ENCODE measurements at regions not wholly inside any gene's neighbourhood (a gene's known extent, or its start where the extent isn't known, plus 50 kb on each side); places are given as distances from the start of the nearest gene placed in this dataset.

DNA sequence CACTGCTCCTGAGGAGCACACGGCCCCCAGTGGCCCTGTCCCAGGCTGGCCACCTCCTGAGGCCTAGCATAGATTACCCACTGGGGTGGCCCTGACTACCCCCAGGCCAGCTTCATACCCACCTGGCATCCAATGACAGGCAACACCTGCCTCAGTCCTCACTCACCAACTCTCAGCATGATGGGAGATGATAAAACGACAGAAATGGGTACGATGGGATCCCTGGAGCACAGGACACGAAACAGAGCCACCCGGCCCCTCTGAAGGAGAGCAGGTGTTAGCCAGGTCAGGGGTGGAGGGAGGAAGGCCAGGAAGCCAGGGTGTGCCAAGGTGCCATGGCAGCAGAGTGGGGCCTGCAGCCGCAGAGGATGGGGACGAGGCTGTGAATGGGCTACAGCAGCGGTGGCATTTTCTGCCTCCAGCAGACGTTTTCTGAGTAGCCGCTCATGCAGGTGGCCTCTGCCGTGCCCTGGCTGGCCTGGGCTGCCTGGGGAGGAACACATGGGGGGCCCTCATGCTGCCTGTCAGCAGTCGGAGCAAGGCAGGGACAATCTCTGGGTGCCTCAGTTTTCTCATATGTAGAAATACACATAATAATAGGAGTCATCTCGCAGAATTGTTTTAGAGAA lies 50.2 kb upstream of the FGF3 start:
- H4K8ac ChIP-seq (ENCODE audit: low read length), result no peak overlapping the region
- H3K4me3 ChIP-seq (ENCODE audit: insufficient read depth in 1 of 2, low read depth in 1 of 2, low read length in 2 of 2), result no peak overlapping the region
- peaks cover 5% of the 10 kb centered on the region for H3K4me1 ChIP-seq (ENCODE audit: control insufficient read depth, insufficient read depth, low read depth, low read length)
- no peak overlapping the region for H2AK5ac ChIP-seq (ENCODE audit: low read length, severe bottlenecking)
- H2BK12ac ChIP-seq (ENCODE audit: low read length in 2 of 2), result no peak overlapping the region
- H3K14ac ChIP-seq (ENCODE audit: low read length in 2 of 2), result no peak overlapping the region
- H2AFZ ChIP-seq (ENCODE audit: low read depth, low read length), result no peak overlapping the region
- H3K23ac ChIP-seq (ENCODE audit: low read length in 2 of 2), result no peak overlapping the region
- H3K9me3 ChIP-seq (ENCODE audit: control insufficient read depth, low read length), result no peaks in the 10 kb centered on the region
- H3K9ac ChIP-seq (ENCODE audit: low read length), result no peak overlapping the region
- H3K79me1 ChIP-seq (replicated peaks; ENCODE audit: low read length, poor library complexity, severe bottlenecking), result no peaks in the 10 kb centered on the region
- no peak overlapping the region for H2BK120ac ChIP-seq (ENCODE audit: low read depth, low read length)
- no peak overlapping the region for H3K18ac ChIP-seq (ENCODE audit: low read depth in 1 of 2, low read length in 2 of 2)
- no peaks in the 10 kb centered on the region for H3K36me3 ChIP-seq (ENCODE audit: control insufficient read depth in 1 of 2, insufficient read depth in 2 of 2, low read depth in 1 of 2, low read length in 2 of 2)
- H3K27ac ChIP-seq (ENCODE audit: low read length, poor library complexity, severe bottlenecking), result no peak overlapping the region
- DNase-seq, result no peak
- no peak overlapping the region for H2BK15ac ChIP-seq (ENCODE audit: low read depth, poor library complexity, severe bottlenecking)
- H3K4me2 ChIP-seq (ENCODE audit: low read length, poor library complexity, severe bottlenecking), result no peak overlapping the region
- H3K4ac ChIP-seq (ENCODE audit: low read depth in 1 of 2, low read length in 2 of 2), result no peak overlapping the region
- 88% methylated on average over 13 of the region's 13 CpGs for WGBS
- H2BK5ac ChIP-seq (ENCODE audit: low read depth, low read length, poor library complexity, severe bottlenecking), result no peak overlapping the region
- H4K91ac ChIP-seq (ENCODE audit: low read length), result no peak overlapping the region
- H3K27me3 ChIP-seq (ENCODE audit: control insufficient read depth in 1 of 2, insufficient read depth in 1 of 2, low read length in 2 of 2), result peaks cover 56 to 63% of the 10 kb centered on the region in 2 experiments

- Histone ChIP-seq H3K23ac (ENCODE audit: low read length in 2 of 2) (no peak overlapping the region), H3K4ac (ENCODE audit: low read depth in 1 of 2, low read length in 2 of 2) (no peak overlapping the region), H3K36me3 (ENCODE audit: control insufficient read depth in 1 of 2, insufficient read depth in 2 of 2, low read depth in 1 of 2, low read length in 2 of 2) (no peaks in the 10 kb centered on the region), H2BK5ac (ENCODE audit: low read depth, low read length, poor library complexity, severe bottlenecking) (no peak overlapping the region), H3K4me1 (ENCODE audit: control insufficient read depth, insufficient read depth, low read depth, low read length) (peaks cover 5% of the 10 kb centered on the region), H3K27ac (ENCODE audit: low read length, poor library complexity, severe bottlenecking) (no peak overlapping the region), H3K14ac (ENCODE audit: low read length in 2 of 2) (no peak overlapping the region), H3K27me3 (ENCODE audit: control insufficient read depth in 1 of 2, insufficient read depth in 1 of 2, low read length in 2 of 2) (peaks cover 52 to 65% of the 10 kb centered on the region in 2 experiments), H3K79me1 (replicated peaks; ENCODE audit: low read length, poor library complexity, severe bottlenecking) (no peaks in the 10 kb centered on the region), H4K91ac (ENCODE audit: low read length) (no peak overlapping the region), H3K18ac (ENCODE audit: low read depth in 1 of 2, low read length in 2 of 2) (no peak overlapping the region), H3K9me3 (ENCODE audit: control insufficient read depth, low read length) (no peaks in the 10 kb centered on the region), H3K4me2 (ENCODE audit: low read length, poor library complexity, severe bottlenecking) (no peak overlapping the region), H3K9ac (ENCODE audit: low read length) (no peak overlapping the region), H4K8ac (ENCODE audit: low read length) (no peak overlapping the region), H2BK15ac (ENCODE audit: low read depth, poor library complexity, severe bottlenecking) (no peak overlapping the region), H3K4me3 (ENCODE audit: insufficient read depth in 1 of 2, low read depth in 1 of 2, low read length in 2 of 2) (no peak overlapping the region), H2BK12ac (ENCODE audit: low read length in 2 of 2) (no peak overlapping the region), H2AK5ac (ENCODE audit: low read length, severe bottlenecking) (no peak overlapping the region), H2BK120ac (ENCODE audit: low read depth, low read length) (no peak overlapping the region), H2AFZ (ENCODE audit: low read depth, low read length) (no peak overlapping the region)
- peak; percentile 70 for DNase-seq
- 90% methylated on average over 2 of the region's 3 CpGs for WGBS
Observed at GRCh38 chr11:69870766-69871165, 51.5 kb upstream of the FGF3 start.

DNA sequence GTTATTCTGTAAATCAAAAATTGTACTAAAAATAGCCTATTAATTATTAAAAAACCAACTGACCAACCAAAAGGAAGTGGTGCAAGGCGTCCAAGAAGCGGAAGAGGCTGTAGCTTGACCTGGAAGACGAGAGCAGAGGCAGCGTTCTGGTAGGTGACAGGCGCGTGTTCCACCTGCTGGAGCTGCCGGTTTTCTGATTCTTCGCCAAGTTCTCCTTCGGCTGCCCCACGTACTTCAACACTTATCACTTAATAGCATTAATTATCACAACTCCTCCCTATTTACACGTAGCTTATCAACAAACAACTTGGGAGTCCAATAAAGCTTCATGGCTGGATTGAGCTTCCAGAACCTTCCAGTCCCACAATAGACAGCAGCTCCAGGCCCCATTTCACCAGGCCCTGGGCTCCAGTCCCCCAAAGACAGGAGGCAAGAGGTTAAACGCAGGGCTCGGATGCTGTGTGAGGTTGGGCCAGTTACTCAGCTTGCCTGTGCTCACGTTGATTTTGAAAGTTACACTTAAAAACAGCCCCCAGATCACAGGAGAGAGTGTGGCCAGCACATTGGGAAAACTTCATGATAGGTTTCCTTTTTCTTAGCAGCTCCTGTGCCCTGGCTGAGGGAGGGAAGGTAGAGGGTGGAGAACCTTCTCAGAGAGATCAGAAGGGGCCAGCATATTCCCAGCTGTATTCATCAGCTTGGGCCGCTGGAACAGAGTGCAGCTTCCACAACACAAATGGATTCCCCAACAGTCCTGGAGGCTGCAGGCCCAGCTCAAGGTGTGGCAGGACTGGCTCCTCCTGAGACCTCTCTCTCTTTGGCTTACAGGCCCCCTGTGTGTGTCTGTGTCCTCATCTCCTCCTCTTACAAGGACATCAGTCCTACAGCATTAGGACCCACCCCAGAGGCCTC lies 54.2 kb upstream of the FGF3 start:
- no peak overlapping the region for H3K18ac ChIP-seq (ENCODE audit: low read depth in 1 of 2, low read length in 2 of 2)
- H2BK15ac ChIP-seq (ENCODE audit: low read depth, poor library complexity, severe bottlenecking), result no peak overlapping the region
- H4K8ac ChIP-seq (ENCODE audit: low read length), result no peak overlapping the region
- 81% methylated on average over 14 of the region's 15 CpGs for WGBS
- H3K9ac ChIP-seq (ENCODE audit: low read length), result no peak overlapping the region
- H3K4me2 ChIP-seq (ENCODE audit: low read length, poor library complexity, severe bottlenecking), result no peak overlapping the region
- H3K4ac ChIP-seq (ENCODE audit: low read depth in 1 of 2, low read length in 2 of 2), result no peak overlapping the region
- DNase-seq, result no peak
- H2BK5ac ChIP-seq (ENCODE audit: low read depth, low read length, poor library complexity, severe bottlenecking), result no peak overlapping the region
- no peak overlapping the region for H4K91ac ChIP-seq (ENCODE audit: low read length)
- peaks cover 40 to 61% of the 10 kb centered on the region in 2 experiments for H3K27me3 ChIP-seq (ENCODE audit: control insufficient read depth in 1 of 2, insufficient read depth in 1 of 2, low read length in 2 of 2)
- no peak overlapping the region for H2AFZ ChIP-seq (ENCODE audit: low read depth, low read length)
- H3K9me3 ChIP-seq (ENCODE audit: control insufficient read depth, low read length), result peaks cover 3% of the 10 kb centered on the region
- peaks cover 4% of the 10 kb centered on the region for H3K4me1 ChIP-seq (ENCODE audit: control insufficient read depth, insufficient read depth, low read depth, low read length)
- no peak overlapping the region for H3K23ac ChIP-seq (ENCODE audit: low read length in 2 of 2)
- H2AK5ac ChIP-seq (ENCODE audit: low read length, severe bottlenecking), result no peak overlapping the region
- no peaks in the 10 kb centered on the region for H3K36me3 ChIP-seq (ENCODE audit: control insufficient read depth in 1 of 2, insufficient read depth in 2 of 2, low read depth in 1 of 2, low read length in 2 of 2)
- no peak overlapping the region for H3K14ac ChIP-seq (ENCODE audit: low read length in 2 of 2)
- H3K4me3 ChIP-seq (ENCODE audit: insufficient read depth in 1 of 2, low read depth in 1 of 2, low read length in 2 of 2), result no peak overlapping the region
- H3K79me1 ChIP-seq (replicated peaks; ENCODE audit: low read length, poor library complexity, severe bottlenecking), result no peaks in the 10 kb centered on the region
- H3K27ac ChIP-seq (ENCODE audit: low read length, poor library complexity, severe bottlenecking), result no peak overlapping the region
- H2BK12ac ChIP-seq (ENCODE audit: low read length in 2 of 2), result no peak overlapping the region
- H2BK120ac ChIP-seq (ENCODE audit: low read depth, low read length), result no peak overlapping the region

DNA sequence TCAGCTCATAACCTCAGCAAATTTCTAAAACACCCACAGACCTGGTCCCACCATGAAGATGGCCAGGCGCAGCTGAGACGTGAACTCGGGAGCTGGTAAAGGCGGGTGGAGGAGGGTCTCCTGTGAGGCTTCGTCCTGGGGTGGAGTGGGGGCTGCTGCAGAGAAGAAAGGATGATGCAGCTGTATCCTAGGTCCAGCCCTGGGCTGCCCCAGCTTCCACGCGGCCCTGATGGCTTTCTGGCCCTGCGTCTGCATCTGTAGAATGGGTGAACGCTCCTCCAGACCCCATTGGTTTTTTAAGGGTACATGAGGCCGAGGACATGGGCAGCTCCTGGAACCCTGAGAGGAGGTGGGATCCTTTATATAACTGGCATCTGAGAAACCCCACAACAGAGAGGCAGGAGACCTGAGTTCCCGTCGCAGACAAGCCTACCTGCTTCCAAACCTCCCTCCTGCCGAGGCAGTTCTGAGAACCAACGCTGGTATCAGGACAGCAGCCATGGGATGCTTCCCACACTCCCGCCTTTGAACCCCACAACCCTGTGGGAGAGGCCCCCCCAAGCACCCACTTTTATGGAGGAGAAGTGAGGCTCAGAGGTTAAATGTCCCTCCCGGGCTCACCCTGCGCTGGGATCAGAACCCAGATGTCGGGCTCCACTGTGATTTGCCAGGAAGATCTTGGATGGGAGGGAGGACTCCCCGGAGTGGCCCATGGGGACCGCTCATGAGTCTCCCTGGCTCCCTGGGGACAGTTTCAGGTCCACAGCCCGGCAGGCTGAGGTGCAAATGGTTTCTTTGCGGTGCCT lies 55.2 kb upstream of the FGF3 start:
- Histone ChIP-seq H3K9me3 (ENCODE audit: control insufficient read depth, low read length) (peaks cover 3% of the 10 kb centered on the region), H3K27me3 (ENCODE audit: control insufficient read depth in 1 of 2, insufficient read depth in 1 of 2, low read length in 2 of 2) (peaks cover 32 to 58% of the 10 kb centered on the region in 2 experiments), H3K9ac (ENCODE audit: low read length) (no peak overlapping the region), H2BK120ac (ENCODE audit: low read depth, low read length) (no peak overlapping the region), H2BK5ac (ENCODE audit: low read depth, low read length, poor library complexity, severe bottlenecking) (no peak overlapping the region), H3K23ac (ENCODE audit: low read length in 2 of 2) (no peak overlapping the region), H2BK12ac (ENCODE audit: low read length in 2 of 2) (no peak overlapping the region), H3K36me3 (ENCODE audit: control insufficient read depth in 1 of 2, insufficient read depth in 2 of 2, low read depth in 1 of 2, low read length in 2 of 2) (no peaks in the 10 kb centered on the region), H3K4ac (ENCODE audit: low read depth in 1 of 2, low read length in 2 of 2) (no peak overlapping the region), H3K4me2 (ENCODE audit: low read length, poor library complexity, severe bottlenecking) (no peak overlapping the region), H3K18ac (ENCODE audit: low read depth in 1 of 2, low read length in 2 of 2) (no peak overlapping the region), H2AK5ac (ENCODE audit: low read length, severe bottlenecking) (no peak overlapping the region), H3K4me1 (ENCODE audit: control insufficient read depth, insufficient read depth, low read depth, low read length) (no peaks in the 10 kb centered on the region), H3K27ac (ENCODE audit: low read length, poor library complexity, severe bottlenecking) (no peak overlapping the region), H4K8ac (ENCODE audit: low read length) (no peak overlapping the region), H3K4me3 (ENCODE audit: insufficient read depth in 1 of 2, low read depth in 1 of 2, low read length in 2 of 2) (no peak overlapping the region), H2BK15ac (ENCODE audit: low read depth, poor library complexity, severe bottlenecking) (no peak overlapping the region), H3K14ac (ENCODE audit: low read length in 2 of 2) (no peak overlapping the region), H4K91ac (ENCODE audit: low read length) (no peak overlapping the region), H2AFZ (ENCODE audit: low read depth, low read length) (no peak overlapping the region), H3K79me1 (replicated peaks; ENCODE audit: low read length, poor library complexity, severe bottlenecking) (no peaks in the 10 kb centered on the region)
- DNase-seq, result no peak
- WGBS, result 91% methylated on average over 20 of the region's 22 CpGs
